GM21367 (cell line): ENCODE measurements at regions not wholly inside any gene's neighbourhood (a gene's known extent, or its start where the extent isn't known, plus 50 kb on each side); places are given as distances from the start of the nearest gene placed in this dataset.

ENCODE experiments used
- ATAC-seq: cut with Tn5 transposase; IDR thresholded peaks from one replicate; pipeline ENCODE4 v1.9.1; 2021; ENCODE audit not compliant: unreplicated experiment

- ATAC-seq = no peak
These were observed 59.0 kb downstream of the RPS29 start for GRCh38 chr14:49527221-49527620.

- ATAC-seq = no peak
These were observed 60.1 kb downstream of the RPS29 start for GRCh38 chr14:49526101-49526500.

- no peak for ATAC-seq
These were observed 69.9 kb downstream of the RPS29 start for GRCh38 chr14:49516286-49516685.

GRCh38 chr14:49512571-49512970 lies 73.6 kb downstream of the RPS29 start:
- no peak for ATAC-seq

GRCh38 chr14:49512147-49512551 lies 74.0 kb downstream of the RPS29 start:
- no peak for ATAC-seq

- ATAC-seq = no peak
These were observed 78.1 kb downstream of the RPS29 start for GRCh38 chr14:49508124-49508523.

GRCh38 chr14:49506650-49507049 lies 79.5 kb downstream of the RPS29 start:
- ATAC-seq = no peak

GRCh38 chr14:49505041-49505766 lies 81.0 kb downstream of the RPS29 start:
- ATAC-seq = no peak

- ATAC-seq = peak; percentile 90
These were observed 88.3 kb downstream of the RPS29 start for GRCh38 chr14:49497725-49498348.

GRCh38 chr14:49497267-49497666 lies 88.9 kb downstream of the RPS29 start:
- no peak for ATAC-seq

- no peak for ATAC-seq
These were observed 91.3 kb downstream of the RPS29 start for GRCh38 chr14:49494836-49495235.

- ATAC-seq = no peak
These were observed 92.6 kb downstream of the RPS29 start for GRCh38 chr14:49493557-49493956.

- no peak for ATAC-seq
These were observed 94.0 kb downstream of the RPS29 start for GRCh38 chr14:49492151-49492550.

- no peak for ATAC-seq
These were observed 96.8 kb downstream of the RPS29 start for GRCh38 chr14:49489341-49489740.

GRCh38 chr14:49487238-49487637 lies 98.9 kb downstream of the RPS29 start:
- no peak for ATAC-seq

GRCh38 chr14:49485290-49485689 lies 100.9 kb downstream of the RPS29 start:
- ATAC-seq = no peak

- no peak for ATAC-seq
These were observed 102.0 kb downstream of the RPS29 start for GRCh38 chr14:49484180-49484579.

GRCh38 chr14:49483268-49483667 lies 102.9 kb downstream of the RPS29 start:
- peak; percentile 90 for ATAC-seq

- no peak for ATAC-seq
These were observed 105.1 kb downstream of the RPS29 start for GRCh38 chr14:49480979-49481498.

- no peak for ATAC-seq
These were observed 106.0 kb downstream of the RPS29 start for GRCh38 chr14:49480053-49480760.

- ATAC-seq = no peak
These were observed 106.7 kb downstream of the RPS29 start for GRCh38 chr14:49479432-49479831.

GRCh38 chr14:49478784-49479183 lies 107.4 kb downstream of the RPS29 start:
- ATAC-seq = no peak
